ENCODE measurements at regions not wholly inside any gene's neighbourhood (a gene's known extent, or its start where the extent isn't known, plus 50 kb on each side); places are given as distances from the start of the nearest gene placed in this dataset.

DNA sequence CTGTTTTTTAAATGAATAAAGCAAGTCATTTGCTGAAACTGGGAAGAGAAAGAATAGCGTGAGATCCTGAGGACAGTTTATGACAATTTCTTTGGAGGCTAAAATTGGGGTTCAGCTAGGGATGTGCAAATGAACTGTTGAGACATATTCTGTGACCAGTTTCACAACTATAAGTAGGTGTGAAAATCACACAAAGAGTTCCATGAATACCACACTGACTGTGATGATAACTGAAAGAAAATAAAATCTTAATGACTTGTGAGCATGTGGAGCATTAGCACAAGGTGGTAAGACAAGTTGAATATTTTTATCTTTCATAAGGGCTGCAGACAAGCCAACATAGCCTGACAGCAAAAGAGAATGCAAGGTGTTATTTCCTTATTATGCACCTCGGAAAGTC lies 61.1 kb upstream of the PDGFD start:
- ATAC-seq (no peak), DNase-seq (no peak)

- no peak for ATAC-seq
- no peak for DNase-seq
Observed at GRCh38 chr11:104222464-104222863, 58.5 kb upstream of the PDGFD start.

DNA sequence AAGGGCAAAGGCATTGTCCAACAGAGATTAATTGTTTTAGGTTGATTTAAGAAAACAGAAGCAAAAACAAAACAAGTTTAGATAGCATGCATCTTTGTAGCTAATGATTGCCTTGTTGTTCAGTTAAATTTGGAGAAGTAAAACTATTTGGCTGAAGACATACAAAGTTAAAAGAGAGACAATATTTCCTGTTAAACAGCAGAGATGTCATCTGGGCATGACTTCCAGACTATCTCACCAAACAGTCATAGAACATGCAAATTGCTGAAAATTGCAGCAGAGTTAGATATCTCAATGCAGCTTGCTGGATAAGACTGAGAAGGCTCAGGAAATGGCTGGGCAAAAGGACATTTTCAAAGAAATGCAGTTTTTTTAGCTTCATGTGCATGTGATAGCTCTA lies 57.5 kb upstream of the PDGFD start:
- DNase-seq (no peak), ATAC-seq (no peak)

DNA sequence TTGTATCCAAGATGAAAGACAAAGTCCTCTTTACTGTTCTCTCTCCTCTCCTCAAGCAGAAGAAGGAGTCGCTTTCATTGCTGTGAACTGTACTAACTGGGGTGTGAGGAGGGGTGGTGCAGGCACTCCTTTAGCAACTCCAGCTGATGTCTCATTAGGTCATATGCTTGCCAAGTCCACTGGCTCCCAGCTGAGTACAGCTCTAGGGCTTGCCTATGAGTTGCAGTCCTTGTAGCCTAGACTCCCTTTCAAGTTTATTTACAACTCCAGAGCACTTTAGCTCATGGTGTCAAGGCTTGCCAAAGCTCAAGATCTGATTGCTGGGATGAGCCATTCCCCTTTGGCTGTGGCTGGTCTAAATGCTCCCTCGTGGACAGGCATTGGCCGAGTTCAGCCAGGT lies 55.1 kb upstream of the PDGFD start:
- DNase-seq: no peak
- no peak for ATAC-seq

GRCh38 chr11:104214517-104214916 lies 50.6 kb upstream of the PDGFD start:
- ATAC-seq: no peak

More at GRCh38 chr11:104214517-104214916, 50.6 kb upstream of the PDGFD start:
- DNase-seq: no peak
